OCI-LY3 (cell line): ENCODE measurements at regions not wholly inside any gene's neighbourhood (a gene's known extent, or its start where the extent isn't known, plus 50 kb on each side); places are given as distances from the start of the nearest gene placed in this dataset.

Experiments used
- CTCF ChIP-seq: fragments of 200-600, 300-600 bp; sonication (generic); IDR thresholded peaks from 2 replicates; pipeline ENCODE4 v1.5.1; 2014; ENCODE audit warnings: antibody characterized with exemption, low read length, low read depth
- EZH2phosphoT487 ChIP-seq: fragments of 200-600 bp; shearing (Covaris generic); IDR thresholded peaks from 2 replicates; pipeline ENCODE4 v1.6.1; 2018; ENCODE audit warnings: antibody characterized with exemption, mixed run types, low read depth

DNA sequence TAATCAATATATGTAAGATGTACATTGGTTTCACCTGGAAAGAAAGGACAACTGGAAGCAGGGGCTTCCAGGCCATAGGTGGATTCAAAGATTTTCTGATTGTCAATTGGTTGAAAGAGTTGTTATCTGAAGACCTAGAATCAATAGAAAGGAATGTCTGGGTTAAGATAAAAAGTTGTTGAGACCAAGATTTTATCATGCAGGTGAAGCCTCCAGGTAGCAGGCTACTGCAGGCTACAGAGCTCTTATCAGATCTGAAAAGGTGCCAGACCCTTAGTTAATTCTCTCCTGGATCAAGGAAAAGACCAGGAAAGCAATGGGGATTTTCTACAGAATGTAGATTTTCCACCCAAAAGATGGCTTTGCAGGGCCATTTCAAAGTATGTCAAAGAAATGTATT is 487.2 kb downstream of the BTBD3 start:
- TF ChIP-seq CTCF (no peak), EZH2phosphoT487 (no peak)
